ENCODE measurements at regions not wholly inside any gene's neighbourhood (a gene's known extent, or its start where the extent isn't known, plus 50 kb on each side); places are given as distances from the start of the nearest gene placed in this dataset.

- TF ChIP-seq, protein P1, sequence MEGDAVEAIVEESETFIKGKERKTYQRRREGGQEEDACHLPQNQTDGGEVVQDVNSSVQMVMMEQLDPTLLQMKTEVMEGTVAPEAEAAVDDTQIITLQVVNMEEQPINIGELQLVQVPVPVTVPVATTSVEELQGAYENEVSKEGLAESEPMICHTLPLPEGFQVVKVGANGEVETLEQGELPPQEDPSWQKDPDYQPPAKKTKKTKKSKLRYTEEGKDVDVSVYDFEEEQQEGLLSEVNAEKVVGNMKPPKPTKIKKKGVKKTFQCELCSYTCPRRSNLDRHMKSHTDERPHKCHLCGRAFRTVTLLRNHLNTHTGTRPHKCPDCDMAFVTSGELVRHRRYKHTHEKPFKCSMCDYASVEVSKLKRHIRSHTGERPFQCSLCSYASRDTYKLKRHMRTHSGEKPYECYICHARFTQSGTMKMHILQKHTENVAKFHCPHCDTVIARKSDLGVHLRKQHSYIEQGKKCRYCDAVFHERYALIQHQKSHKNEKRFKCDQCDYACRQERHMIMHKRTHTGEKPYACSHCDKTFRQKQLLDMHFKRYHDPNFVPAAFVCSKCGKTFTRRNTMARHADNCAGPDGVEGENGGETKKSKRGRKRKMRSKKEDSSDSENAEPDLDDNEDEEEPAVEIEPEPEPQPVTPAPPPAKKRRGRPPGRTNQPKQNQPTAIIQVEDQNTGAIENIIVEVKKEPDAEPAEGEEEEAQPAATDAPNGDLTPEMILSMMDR (IDR thresholded peaks at IDR 0.05; ENCODE audit: borderline replicate concordance), result no peak
- intact Hi-C loops (cut with micrococcal nuclease), result no loop called here
Measured at GRCh38 chr2:128399690-128400291, 81.1 kb upstream of the HS6ST1 start.

GRCh38 chr2:128401680-128402079 lies 83.0 kb upstream of the HS6ST1 start:
- Histone ChIP-seq H3K9me3 (replicated peaks) (no peaks in the 10 kb centered on the region), H3K36me3 (no peaks in the 10 kb centered on the region), H3K27me3 (ENCODE audit: low read depth) (no peaks in the 10 kb centered on the region), H3K4me1 (no peaks in the 10 kb centered on the region), H3K4me3 (no peak overlapping the region), H3K27ac (replicated peaks) (no peak overlapping the region)
- no peak for DNase-seq
- TF ChIP-seq, protein P1 (IDR thresholded peaks at IDR 0.05; ENCODE audit: borderline replicate concordance), result no peak
- intact Hi-C loops (cut with micrococcal nuclease), result no loop called here

More at GRCh38 chr2:128399690-128400291, 81.1 kb upstream of the HS6ST1 start:
- H3K36me3 ChIP-seq, result no peaks in the 10 kb centered on the region
- no peaks in the 10 kb centered on the region for H3K9me3 ChIP-seq (replicated peaks)
- no peak overlapping the region for H3K4me3 ChIP-seq
- no peaks in the 10 kb centered on the region for H3K4me1 ChIP-seq
- no peak overlapping the region for H3K27ac ChIP-seq (replicated peaks)
- no peaks in the 10 kb centered on the region for H3K27me3 ChIP-seq (ENCODE audit: low read depth)
- no peak for DNase-seq

GRCh38 chr2:128402911-128403670 lies 84.4 kb upstream of the HS6ST1 start:
- H3K4me3 ChIP-seq, result no peak overlapping the region
- DNase-seq, result no peak
- no peaks in the 10 kb centered on the region for H3K36me3 ChIP-seq
- TF ChIP-seq, protein P1 (IDR thresholded peaks at IDR 0.05; ENCODE audit: borderline replicate concordance), result no peak
- H3K27ac ChIP-seq (replicated peaks), result no peak overlapping the region
- intact Hi-C loops (cut with micrococcal nuclease), result no loop called here
- H3K4me1 ChIP-seq, result no peaks in the 10 kb centered on the region
- H3K27me3 ChIP-seq (ENCODE audit: low read depth), result no peaks in the 10 kb centered on the region
- H3K9me3 ChIP-seq (replicated peaks), result no peaks in the 10 kb centered on the region

DNA sequence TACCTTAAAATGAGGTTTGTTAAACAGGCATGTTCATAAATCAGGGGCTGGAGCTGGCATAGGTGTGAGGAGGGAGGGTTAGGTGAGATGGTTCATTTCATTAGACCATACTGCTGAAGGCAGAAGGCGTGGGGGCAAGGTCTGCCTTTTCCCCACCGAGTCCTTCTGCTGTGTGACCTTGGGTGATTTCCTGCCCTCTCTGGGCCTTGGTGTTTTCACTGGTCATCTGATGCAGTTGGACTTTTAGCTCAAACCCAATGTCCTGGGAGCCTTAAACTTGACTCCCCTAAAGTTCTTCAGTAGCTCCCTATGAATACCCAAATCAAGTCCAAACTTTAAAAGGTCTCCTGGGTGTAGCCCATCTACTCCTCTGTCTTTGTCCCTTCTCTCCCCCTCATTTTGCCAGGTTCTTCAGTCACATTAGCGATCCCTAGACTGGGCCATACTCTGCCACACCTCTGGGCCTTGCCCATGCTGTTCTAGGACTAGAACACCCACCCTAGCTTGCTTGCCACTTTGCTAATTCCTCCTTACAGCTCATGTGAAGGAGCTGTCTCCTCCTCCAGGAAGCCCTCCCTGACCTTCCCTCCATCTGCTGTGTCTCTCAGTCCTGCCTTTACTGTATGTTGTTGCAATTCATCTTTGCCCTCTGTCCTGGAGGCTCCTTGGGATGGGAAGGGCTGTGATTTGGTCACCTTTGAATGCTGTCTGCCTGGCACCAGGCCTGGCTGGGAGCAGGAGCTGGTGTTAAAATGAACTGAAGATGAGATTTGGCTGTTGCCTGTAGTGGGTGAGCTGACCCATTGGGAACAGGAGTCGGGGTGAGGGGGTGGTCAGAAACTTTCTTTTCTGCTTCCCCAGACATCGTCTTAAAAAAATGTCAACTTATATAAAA lies 85.4 kb upstream of the HS6ST1 start:
- Histone ChIP-seq H3K27ac (replicated peaks) (no peak overlapping the region), H3K4me3 (no peak overlapping the region), H3K4me1 (no peaks in the 10 kb centered on the region), H3K9me3 (replicated peaks) (no peaks in the 10 kb centered on the region), H3K27me3 (ENCODE audit: low read depth) (no peaks in the 10 kb centered on the region), H3K36me3 (no peaks in the 10 kb centered on the region)
- intact Hi-C loops (cut with micrococcal nuclease), result no loop called here
- no peak for DNase-seq
- TF ChIP-seq, protein P1 (IDR thresholded peaks at IDR 0.05; ENCODE audit: borderline replicate concordance), result no peak

DNA sequence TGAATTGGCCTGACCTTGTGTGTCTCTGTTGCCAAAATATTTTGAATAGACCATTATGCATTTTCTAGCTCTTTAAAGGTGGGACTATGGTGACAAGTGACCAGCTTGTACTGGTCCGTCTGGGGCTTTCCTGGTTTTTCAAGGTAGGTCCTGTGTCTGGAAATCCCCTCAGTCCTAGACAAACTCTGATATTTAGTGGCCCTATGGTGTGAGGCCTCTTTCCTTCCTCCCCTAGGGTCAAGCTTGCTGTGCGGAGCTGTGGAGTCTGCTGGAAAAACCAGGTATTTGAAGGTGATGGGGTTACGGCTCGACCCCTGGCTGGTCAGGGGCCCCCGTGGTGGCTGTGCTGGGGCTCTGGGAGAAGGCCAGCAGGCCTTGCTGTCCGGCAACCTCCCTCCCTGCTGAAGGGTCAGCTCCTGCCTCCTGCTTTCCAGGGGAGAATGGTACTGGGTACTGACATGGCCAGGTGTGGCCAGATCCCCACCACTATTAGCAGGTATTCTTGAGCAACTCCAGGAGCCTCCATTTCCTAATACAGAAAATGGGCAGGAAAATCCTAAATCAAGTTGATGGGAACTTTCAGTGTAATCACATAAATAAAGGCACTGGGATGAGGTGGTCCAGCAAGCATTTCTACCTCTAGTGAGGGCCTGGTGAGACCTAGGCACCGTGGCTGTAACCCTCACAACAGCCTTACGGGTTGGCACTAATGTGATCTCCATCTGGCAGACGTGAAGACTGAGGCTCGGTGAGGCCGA lies 86.2 kb upstream of the HS6ST1 start:
- H3K36me3 ChIP-seq, result no peaks in the 10 kb centered on the region
- H3K4me1 ChIP-seq, result no peaks in the 10 kb centered on the region
- H3K4me3 ChIP-seq, result no peak overlapping the region
- intact Hi-C loops (cut with micrococcal nuclease), result no loop called here
- no peaks in the 10 kb centered on the region for H3K9me3 ChIP-seq (replicated peaks)
- H3K27ac ChIP-seq (replicated peaks), result no peak overlapping the region
- TF ChIP-seq, protein P1 (IDR thresholded peaks at IDR 0.05; ENCODE audit: borderline replicate concordance), result no peak
- no peaks in the 10 kb centered on the region for H3K27me3 ChIP-seq (ENCODE audit: low read depth)
- no peak for DNase-seq

All from left ventricle myocardium inferior (tissue), 1 donor.